Esophagus (tissue), 2 donors: ENCODE measurements at regions not wholly inside any gene's neighbourhood (a gene's known extent, or its start where the extent isn't known, plus 50 kb on each side); places are given as distances from the start of the nearest gene placed in this dataset.

Experiments
- H3K27ac ChIP-seq, 2 donors: one replicate each; pipeline ENCODE4 v1.5.1; 2013; ENCODE audit warnings: low read depth in 2 of 2, mild to moderate bottlenecking in 2 of 2, inconsistent platforms in 1 of 2, low read length in 1 of 2, moderate library complexity in 1 of 2
- H3K27me3 ChIP-seq, 2 donors: one replicate each; pipeline ENCODE4 v1.6.1; 2013; ENCODE audit warnings: low read length in 2 of 2, control low read depth in 1 of 2, mild to moderate bottlenecking in 1 of 2; ENCODE audit not compliant: insufficient read depth in 2 of 2, control insufficient read depth in 1 of 2
- H3K36me3 ChIP-seq, 2 donors: one replicate each; pipeline ENCODE4 v1.6.1; 2013; ENCODE audit warnings: low read length in 1 of 2; ENCODE audit not compliant: control insufficient read depth in 2 of 2, insufficient read depth in 2 of 2
- H3K4me1 ChIP-seq, 2 donors: one replicate each; pipeline ENCODE4 v1.6.1; 2013; ENCODE audit warnings: low read length in 1 of 2; ENCODE audit not compliant: control insufficient read depth in 2 of 2, insufficient read depth in 2 of 2
- H3K4me3 ChIP-seq, 2 donors: one replicate each; pipeline ENCODE4 v1.5.1; 2013; ENCODE audit warnings: low read length in 2 of 2, mild to moderate bottlenecking in 2 of 2, low read depth in 1 of 2, moderate library complexity in 1 of 2
- H3K9me3 ChIP-seq, 2 donors: one replicate each; pipeline ENCODE4 v1.6.1; 2013; ENCODE audit warnings: mild to moderate bottlenecking in 2 of 2, low read depth in 1 of 2, low read length in 1 of 2, moderate library complexity in 1 of 2; ENCODE audit not compliant: control insufficient read depth in 2 of 2, insufficient read depth in 1 of 2
- WGBS, 2 donors: extraction: QIAGEN DNeasy Blood & Tissue Kit; methylation state at CpG; one replicate each; pipeline ENCODE4 v1.1.7; 2013; 5-methylcytosine and 5-hydroxymethylcytosine counted together
- donor health status: healthy with polysubstance abuse.
- donor health status: Bipolar disorder and iron deficiency.

GRCh38 chr2:219893541-219893940, 266.1 kb downstream of the SLC4A3 start:
- Histone ChIP-seq H3K4me3 (no peak overlapping the region), H3K9me3 (no peaks in the 10 kb centered on the region), H3K36me3 (no peaks in the 10 kb centered on the region), H3K4me1 (no peaks in the 10 kb centered on the region), H3K27ac (no peak overlapping the region), H3K27me3 (no peaks in the 10 kb centered on the region)
- 55 to 67% methylated on average over 2 of the region's 2 CpGs for WGBS, 2 donors

- Histone ChIP-seq H3K27me3 (no peaks in the 10 kb centered on the region), H3K4me1 (no peaks in the 10 kb centered on the region), H3K9me3 (no peaks in the 10 kb centered on the region), H3K4me3 (no peak overlapping the region), H3K36me3 (no peaks in the 10 kb centered on the region), H3K27ac (no peak overlapping the region)
- WGBS, 2 donors, result 46 to 53% methylated on average over 3 of the region's 3 CpGs
These were observed 270.0 kb downstream of the SLC4A3 start for GRCh38 chr2:219897456-219897855.

- Histone ChIP-seq H3K27me3 (no peaks in the 10 kb centered on the region), H3K4me1 (no peaks in the 10 kb centered on the region), H3K9me3 (no peaks in the 10 kb centered on the region), H3K36me3 (no peaks in the 10 kb centered on the region), H3K27ac (no peak overlapping the region), H3K4me3 (no peak overlapping the region)
- 70 to 78% methylated on average over 7 of the region's 7 CpGs for WGBS, 2 donors
These were observed 273.7 kb downstream of the SLC4A3 start for GRCh38 chr2:219901155-219901554.

GRCh38 chr2:219902891-219903552, 275.6 kb downstream of the SLC4A3 start:
- H3K4me3 ChIP-seq, result no peak overlapping the region
- 36 to 45% methylated on average over 10 of the region's 10 CpGs for WGBS, 2 donors
- H3K27me3 ChIP-seq, result no peaks in the 10 kb centered on the region
- H3K27ac ChIP-seq, result no peak overlapping the region
- H3K36me3 ChIP-seq, result no peaks in the 10 kb centered on the region
- no peaks in the 10 kb centered on the region for H3K4me1 ChIP-seq
- H3K9me3 ChIP-seq, result no peaks in the 10 kb centered on the region

GRCh38 chr2:219905640-219906039, 278.2 kb downstream of the SLC4A3 start:
- Histone ChIP-seq H3K27me3 (no peaks in the 10 kb centered on the region), H3K9me3 (no peaks in the 10 kb centered on the region), H3K36me3 (no peaks in the 10 kb centered on the region), H3K4me1 (no peaks in the 10 kb centered on the region), H3K4me3 (no peak overlapping the region), H3K27ac (no peak overlapping the region)
- 91 to 95% methylated on average over 2 of the region's 2 CpGs for WGBS, 2 donors

- Histone ChIP-seq H3K9me3 (no peaks in the 10 kb centered on the region), H3K4me3 (no peak overlapping the region), H3K36me3 (no peaks in the 10 kb centered on the region), H3K4me1 (no peaks in the 10 kb centered on the region), H3K27me3 (no peaks in the 10 kb centered on the region), H3K27ac (no peak overlapping the region)
- WGBS, 2 donors, result 74 to 76% methylated on average over 7 of the region's 7 CpGs
These were observed 278.9 kb downstream of the SLC4A3 start for GRCh38 chr2:219906114-219907010.

GRCh38 chr2:219907011-219907365, 279.6 kb downstream of the SLC4A3 start:
- Histone ChIP-seq H3K27me3 (no peaks in the 10 kb centered on the region), H3K9me3 (no peaks in the 10 kb centered on the region), H3K4me1 (no peaks in the 10 kb centered on the region), H3K27ac (no peak overlapping the region), H3K4me3 (no peak overlapping the region), H3K36me3 (no peaks in the 10 kb centered on the region)
- WGBS, 2 donors, result 63 to 70% methylated on average over 4 of the region's 4 CpGs

- WGBS, 2 donors, result 88% methylated on average over 2 of the region's 2 CpGs
- Histone ChIP-seq H3K4me1 (no peaks in the 10 kb centered on the region), H3K27me3 (no peaks in the 10 kb centered on the region), H3K9me3 (no peaks in the 10 kb centered on the region), H3K27ac (no peak overlapping the region), H3K4me3 (no peak overlapping the region), H3K36me3 (no peaks in the 10 kb centered on the region)
These were observed 281.1 kb downstream of the SLC4A3 start for GRCh38 chr2:219908538-219908937.

- Histone ChIP-seq H3K27ac (no peak overlapping the region), H3K4me3 (no peak overlapping the region), H3K4me1 (no peaks in the 10 kb centered on the region), H3K9me3 (no peaks in the 10 kb centered on the region), H3K27me3 (no peaks in the 10 kb centered on the region), H3K36me3 (no peaks in the 10 kb centered on the region)
- 77 to 83% methylated on average over 4 of the region's 4 CpGs for WGBS, 2 donors
These were observed 284.1 kb downstream of the SLC4A3 start for GRCh38 chr2:219911541-219911940.

- no peaks in the 10 kb centered on the region for H3K4me1 ChIP-seq
- H3K27me3 ChIP-seq, result no peaks in the 10 kb centered on the region
- H3K9me3 ChIP-seq, result no peaks in the 10 kb centered on the region
- H3K27ac ChIP-seq, result no peak overlapping the region
- 41 to 46% methylated on average over 7 of the region's 7 CpGs for whole genome bisulfite sequencing, 2 donors
- H3K4me3 ChIP-seq, result no peak overlapping the region
- H3K36me3 ChIP-seq, result no peaks in the 10 kb centered on the region
These were observed 285.1 kb downstream of the SLC4A3 start for GRCh38 chr2:219912491-219912921.
